NCI-H2196 (cell line): ENCODE measurements at regions not wholly inside any gene's neighbourhood (a gene's known extent, or its start where the extent isn't known, plus 50 kb on each side); places are given as distances from the start of the nearest gene placed in this dataset.

Source experiments
- DNase-seq: peaks from one replicate; lab custom pipeline; 2025; ENCODE audit not compliant: unreplicated experiment; lab: John Stamatoyannopoulos, UW

DNA sequence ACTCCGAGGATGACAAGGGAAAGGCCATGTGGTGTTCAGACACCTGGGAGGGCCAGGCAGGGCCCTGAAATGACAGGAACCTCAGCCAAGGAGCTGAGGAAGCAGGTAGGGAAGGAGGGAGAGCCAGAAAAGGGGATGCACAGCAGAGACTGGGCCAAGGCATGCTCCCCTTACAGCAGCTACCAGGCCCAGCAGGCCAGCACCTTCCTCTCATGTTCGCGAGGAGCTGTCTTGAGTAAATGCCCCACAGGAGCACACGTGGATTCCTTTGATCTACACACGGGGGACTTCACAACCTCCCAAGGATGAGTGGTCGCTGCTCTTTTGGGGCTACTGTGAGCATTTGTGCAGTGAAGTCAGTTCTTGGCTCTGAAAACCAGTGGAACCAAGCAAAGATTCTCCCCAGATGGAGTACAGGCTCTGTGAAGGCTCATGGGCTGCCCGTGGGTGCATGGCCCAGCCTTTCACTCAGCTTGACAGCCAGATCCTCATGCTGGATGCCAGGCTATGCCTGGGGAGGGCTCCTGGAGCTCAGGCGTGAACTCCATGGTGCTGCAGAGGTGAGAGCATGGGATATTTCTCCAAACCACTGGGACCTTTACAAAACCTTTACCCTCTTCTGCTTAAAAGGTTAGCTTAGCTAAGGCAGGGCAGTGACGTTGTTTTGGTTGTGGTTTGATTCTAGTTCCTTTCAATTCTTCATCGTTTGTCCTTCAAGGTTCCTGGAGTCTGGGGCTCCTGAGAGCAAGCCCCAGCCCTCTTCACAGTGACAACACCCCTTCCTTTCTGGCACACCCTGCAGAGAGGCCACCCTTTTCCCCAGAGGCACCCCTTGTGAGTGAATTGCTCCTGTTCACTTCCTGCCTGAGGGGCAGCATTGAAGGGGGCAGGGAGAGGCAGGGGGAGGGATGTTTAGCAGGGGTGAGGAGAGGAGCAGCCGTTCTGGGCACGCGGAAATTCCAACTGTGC, 74.2 kb upstream of the ZPBP start:
- no peak for DNase-seq

GRCh38 chr7:50164559-50165170, 71.6 kb upstream of the ZPBP start:
- no peak for DNase-seq

DNA sequence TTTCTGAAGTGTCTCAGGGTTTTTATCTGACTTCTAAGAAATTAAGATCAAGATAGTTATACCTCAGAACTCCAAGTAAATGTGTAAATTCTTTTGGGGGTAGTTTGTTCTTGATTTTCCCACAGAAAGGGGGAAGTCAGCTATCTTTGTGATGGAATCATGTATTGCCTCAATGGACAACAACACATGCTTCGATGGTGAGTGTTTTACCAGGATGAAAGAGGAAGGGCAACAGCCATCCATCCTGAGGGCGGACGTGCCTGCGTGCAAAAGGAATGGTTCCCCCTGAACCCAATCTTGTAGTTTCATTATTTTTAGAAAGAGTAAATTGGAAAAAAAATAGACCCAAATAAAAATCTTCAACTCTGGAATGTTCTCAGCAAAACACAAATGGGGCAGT, 67.2 kb upstream of the ZPBP start:
- no peak for DNase-seq

DNA sequence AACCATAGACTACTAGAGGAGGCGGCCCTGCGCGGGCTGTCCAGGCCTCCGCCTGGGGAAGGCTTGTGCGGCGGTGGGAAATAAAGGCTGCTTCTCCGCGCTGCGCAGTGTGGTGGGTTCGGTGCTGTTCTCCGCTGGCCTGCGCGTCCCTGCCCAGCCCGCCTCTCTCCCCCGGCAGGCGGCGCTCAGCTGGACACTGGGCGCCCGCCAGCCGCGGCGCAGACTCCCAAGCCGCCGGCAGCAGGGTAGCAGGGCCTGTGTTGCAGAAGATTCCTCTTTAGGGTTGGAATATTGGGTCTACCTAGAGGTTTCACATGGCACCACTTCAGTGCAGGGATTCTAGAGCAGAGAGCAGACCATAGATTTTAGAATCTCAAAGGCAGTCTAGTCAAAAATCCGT, 66.1 kb upstream of the ZPBP start:
- no peak for DNase-seq

- DNase-seq = no peak
These were observed 63.7 kb upstream of the ZPBP start for GRCh38 chr7:50156706-50157105.

DNA sequence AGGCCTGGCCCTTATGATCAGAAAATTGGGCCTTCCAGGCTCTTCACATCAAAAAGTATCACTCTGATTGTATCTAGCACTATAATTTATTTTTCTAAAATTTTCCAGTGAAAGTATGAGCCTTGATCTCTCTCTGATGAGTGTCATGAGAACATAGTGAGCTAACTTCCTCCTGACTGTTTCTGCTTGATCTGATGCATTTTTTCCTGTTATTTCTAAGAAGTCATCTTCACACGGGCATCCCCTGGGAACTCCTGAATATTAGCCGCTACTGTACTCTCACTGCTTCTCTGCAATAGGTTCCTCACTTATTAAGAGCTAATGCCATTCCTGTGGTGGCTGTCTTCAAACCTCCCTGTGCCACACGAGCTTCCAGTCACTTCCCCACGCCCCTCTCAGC, 63.1 kb upstream of the ZPBP start:
- DNase-seq = no peak

DNA sequence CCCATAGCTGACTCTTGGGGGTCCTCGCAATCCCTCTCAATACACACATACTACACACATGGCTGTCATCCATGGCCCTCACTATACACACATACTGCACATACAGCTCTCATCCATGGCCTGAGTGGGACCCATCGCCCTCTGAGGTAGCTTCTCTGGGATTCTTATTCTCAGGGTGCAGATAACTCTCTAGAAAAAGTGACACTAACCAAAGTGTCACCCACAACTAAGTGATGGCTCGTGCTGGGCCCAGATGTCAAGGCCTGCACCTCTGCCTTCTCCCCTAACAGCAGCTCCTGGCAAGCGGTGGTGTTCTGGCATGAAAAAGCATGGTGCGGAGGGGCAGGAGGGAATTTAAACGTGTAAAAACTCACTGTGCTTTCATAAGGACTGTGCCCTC, 62.7 kb upstream of the ZPBP start:
- DNase-seq = no peak

DNA sequence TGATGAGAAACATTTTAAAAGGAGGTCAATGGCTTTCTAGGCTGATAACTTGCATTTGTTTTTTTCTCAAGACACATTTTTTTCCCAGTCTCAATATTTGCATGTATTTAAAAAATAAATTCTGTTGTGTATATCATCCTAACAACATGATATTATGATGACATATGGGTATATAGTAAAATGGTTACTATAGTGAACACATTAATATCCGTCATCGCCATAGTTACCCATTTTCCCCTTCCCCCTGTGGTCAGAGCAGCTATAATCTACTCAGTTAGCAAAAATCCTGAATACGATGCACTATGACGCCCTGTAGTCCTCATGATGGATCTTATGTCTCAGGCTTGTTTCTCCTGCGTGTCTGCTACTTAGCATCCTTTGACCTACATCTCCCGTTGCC, 60.9 kb upstream of the ZPBP start:
- DNase-seq = no peak

DNA sequence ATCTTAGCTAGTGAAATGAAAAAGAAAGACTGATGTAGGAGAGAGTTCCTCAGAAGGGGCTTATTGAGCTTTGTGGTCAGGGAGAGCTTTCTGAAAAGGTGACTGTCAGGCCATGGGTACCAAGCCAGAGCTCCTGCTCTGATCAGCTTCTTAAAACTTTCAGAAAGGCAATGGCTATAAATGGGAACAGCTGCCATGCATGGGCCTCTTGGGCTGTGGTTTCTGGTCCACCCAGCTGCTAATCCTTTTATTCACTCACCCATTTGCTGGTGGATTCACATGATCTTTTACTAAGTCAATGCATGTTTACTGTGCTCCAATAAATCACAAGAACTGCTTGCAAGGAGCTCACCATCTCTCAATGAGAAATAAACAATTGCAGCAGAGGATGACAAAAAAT, 60.1 kb upstream of the ZPBP start:
- no peak for DNase-seq

DNA sequence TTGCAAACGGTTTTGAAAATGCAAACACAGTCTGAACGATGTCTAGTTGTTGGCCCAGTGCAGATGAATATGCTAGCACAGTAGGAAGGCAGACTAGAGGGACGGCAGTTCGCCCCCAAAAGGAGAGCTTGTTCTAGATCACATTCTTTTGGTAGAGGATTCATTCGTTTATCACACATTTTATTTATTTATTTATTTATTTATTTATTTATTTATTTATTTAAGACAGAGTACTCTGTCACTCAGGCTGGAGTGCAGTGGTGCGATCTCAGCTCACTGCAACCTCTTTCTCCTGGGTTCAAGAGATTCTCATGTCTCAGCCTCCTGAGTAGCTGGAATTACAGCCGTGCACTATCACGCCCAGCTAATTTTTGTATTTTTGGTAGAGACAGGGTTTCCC, 59.4 kb upstream of the ZPBP start:
- DNase-seq = no peak

GRCh38 chr7:50151661-50152060, 58.6 kb upstream of the ZPBP start:
- DNase-seq = no peak

GRCh38 chr7:50151001-50151400, 58.0 kb upstream of the ZPBP start:
- DNase-seq = no peak

- DNase-seq = no peak
These were observed 56.3 kb upstream of the ZPBP start for GRCh38 chr7:50149369-50149768.

DNA sequence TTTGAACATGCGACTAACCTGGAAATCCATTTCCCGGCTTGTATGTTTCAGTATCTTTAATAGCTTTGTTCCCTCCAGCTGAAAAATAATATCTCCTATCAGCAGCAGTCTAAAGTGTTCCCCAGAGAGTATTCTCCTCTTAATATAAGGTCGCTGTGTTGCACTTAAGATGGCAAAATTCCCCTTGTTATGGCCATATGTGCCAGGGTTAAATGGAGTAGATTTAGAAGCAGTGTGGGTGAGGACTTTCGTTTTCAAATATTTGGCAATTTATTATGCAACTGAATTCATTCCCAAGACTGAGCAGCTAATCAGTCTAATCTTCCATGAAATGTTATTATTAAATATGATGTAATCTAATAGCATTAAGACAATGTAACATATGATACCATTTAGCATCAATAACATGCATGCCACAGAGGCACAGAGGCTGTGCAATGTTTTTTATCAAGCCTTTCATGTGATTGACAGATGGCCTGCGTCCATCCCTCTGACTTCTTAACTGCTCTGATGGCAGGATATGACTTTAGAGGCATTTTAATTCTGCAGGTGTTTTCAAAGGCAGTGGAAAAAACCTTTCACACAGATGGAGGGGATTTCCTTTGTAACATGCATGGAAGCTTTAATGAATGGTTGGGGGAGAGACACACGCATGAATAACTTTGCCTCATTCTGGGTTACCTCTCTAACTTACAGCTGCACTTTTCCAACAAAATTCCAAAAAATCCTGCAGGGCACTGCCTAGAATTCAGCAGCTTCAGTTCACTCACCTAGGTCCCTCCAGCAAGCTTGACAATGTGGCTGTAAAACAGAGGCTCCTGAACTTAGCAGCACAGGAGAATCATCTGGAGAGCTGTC, 55.1 kb upstream of the ZPBP start:
- no peak for DNase-seq

GRCh38 chr7:50146692-50147091, 53.6 kb upstream of the ZPBP start:
- no peak for DNase-seq

GRCh38 chr7:50145801-50146338, 52.8 kb upstream of the ZPBP start:
- no peak for DNase-seq

GRCh38 chr7:50145226-50145625, 52.2 kb upstream of the ZPBP start:
- no peak for DNase-seq
